GM12878 (cell line): ENCODE measurements at regions not wholly inside any gene's neighbourhood (a gene's known extent, or its start where the extent isn't known, plus 50 kb on each side); places are given as distances from the start of the nearest gene placed in this dataset.

Experiments
- ATAC-seq: fragments of 200-7000 bp; cut with Tn5 transposase; 3 replicates; pipeline ENCODE4 v1.9.1; 2020; ENCODE audit warnings: mild to moderate bottlenecking, moderate library complexity
- BruUV-seq: library from RNA; stranded (reverse); fragments of 400-500 nt; replicated peaks from 2 replicates; lab custom pipeline; 2021; lab: Mats Ljungman, UMichigan
- CTCF ChIA-PET: fragments of 300-600 bp; sonication (Branson Sonifier 250); formaldehyde crosslinking; extraction: SDS; loops from one replicate; lab custom pipeline; 2021; ENCODE audit warnings: inconsistent platforms; lab: Yijun Ruan, JAX
- POLR2A ChIA-PET: fragments of 350-600 bp; formaldehyde crosslinking; extraction: SDS; loops from one replicate; lab custom pipeline; 2021; ENCODE audit warnings: inconsistent platforms; lab: Charles Lee
- RAD21 ChIA-PET: fragments of 300-600 bp; sonication (Branson Sonifier 250); formaldehyde crosslinking; loops from one replicate; lab custom pipeline; 2023; ENCODE audit warnings: antibody characterized with exemption; ENCODE audit not compliant: unreplicated experiment; lab: Charles Lee
- SMC1A ChIA-PET: fragments of 300-600 bp; sonication (Branson Sonifier 250); formaldehyde crosslinking; loops from one replicate; lab custom pipeline; 2023; ENCODE audit not compliant: unreplicated experiment, uncharacterized antibody; lab: Charles Lee
- DNase-seq: peaks from one replicate; pipeline ENCODE4 v3.0.0-alpha.2; 2011; ENCODE audit warnings: low read depth, low spot score
- FAIRE-seq: peaks from 3 replicates; lab custom pipeline; 2011; peaks lifted over from hg19 to GRCh38; lab: Jason Lieb, UNC
- H2AFZ ChIP-seq: 2 replicates; pipeline ENCODE4 v1.6.0; 2011; ENCODE audit warnings: low read depth, low read length, control low read depth; ENCODE audit not compliant: control insufficient read depth
- H3K27ac ChIP-seq: 2 replicates; pipeline ENCODE4 v1.5.1; 2011; ENCODE audit warnings: control low read depth; ENCODE audit not compliant: control insufficient read depth, insufficient read depth
- H3K27me3 ChIP-seq, 2 experiments: replicated peaks in 1 of 2; 2 replicates each; pipeline versions ENCODE4 v1.6.0 to v1.6.1; 2011; ENCODE audit warnings: low read length in 1 of 2; ENCODE audit not compliant: control insufficient read depth in 2 of 2, insufficient read depth in 2 of 2
- H3K36me3 ChIP-seq, 2 experiments: 2 replicates each; pipeline ENCODE4 v1.5.1; 2011; ENCODE audit warnings: low read length in 1 of 2; ENCODE audit not compliant: control insufficient read depth in 2 of 2, insufficient read depth in 2 of 2
- H3K4me1 ChIP-seq: 2 replicates; pipeline ENCODE4 v1.6.1; 2011; ENCODE audit warnings: mild to moderate bottlenecking, low read length, moderate library complexity, mixed read lengths; ENCODE audit not compliant: control insufficient read depth, insufficient read depth
- H3K4me2 ChIP-seq: 2 replicates; pipeline ENCODE4 v1.6.0; 2011; ENCODE audit warnings: control low read depth; ENCODE audit not compliant: control insufficient read depth, insufficient read depth
- H3K4me3 ChIP-seq: fragments of 200-600 bp; sonication (generic); 2 replicates; pipeline ENCODE4 v1.5.1; 2016
- H3K79me2 ChIP-seq: 2 replicates; pipeline ENCODE4 v1.6.0; 2011; ENCODE audit warnings: low read length; ENCODE audit not compliant: control insufficient read depth, insufficient read depth
- H3K9ac ChIP-seq: 2 replicates; pipeline ENCODE4 v1.8.0; 2011; ENCODE audit warnings: low read length, control low read depth, mixed read lengths; ENCODE audit not compliant: control insufficient read depth, insufficient read depth
- H3K9me3 ChIP-seq: replicated peaks from 3 replicates; pipeline ENCODE4 v1.5.1; 2011; ENCODE audit warnings: mild to moderate bottlenecking, low read length; ENCODE audit not compliant: control insufficient read depth, insufficient read depth
- H4K20me1 ChIP-seq: 2 replicates; pipeline ENCODE4 v1.6.0; 2011; ENCODE audit not compliant: control insufficient read depth, insufficient read depth
- BRCA1 ChIP-seq: IDR thresholded peaks from 2 replicates; pipeline ENCODE4 v1.6.1; 2011; ENCODE audit warnings: low read depth, low read length, improper control_type of control experiment
- CBX5 ChIP-seq: sonication (generic); IDR thresholded peaks from 2 replicates; pipeline ENCODE4 v1.6.1; 2016; ENCODE audit warnings: low read depth, moderate library complexity, mild to moderate bottlenecking, inconsistent platforms
- CHD1 ChIP-seq: IDR thresholded peaks from 2 replicates; pipeline ENCODE4 v1.6.1; 2012; ENCODE audit warnings: low read depth, low read length, improper control_type of control experiment
- CHD4 ChIP-seq: fragments of 200-600 bp; sonication (generic); IDR thresholded peaks from 2 replicates; pipeline ENCODE4 v1.6.1; 2016; ENCODE audit warnings: mild to moderate bottlenecking
- EGR1 ChIP-seq, 2 experiments: IDR thresholded peaks; 1 replicate in 1 of 2; 2 replicates in 1 of 2; pipeline ENCODE4 v1.6.1; 2011 to 2012; ENCODE audit warnings: low read depth in 2 of 2, low read length in 2 of 2, borderline replicate concordance in 1 of 2, mild to moderate bottlenecking in 1 of 2, moderate library complexity in 1 of 2
- ETV6 ChIP-seq, 2 experiments: fragments of 450-650 bp in 1 of 2; IDR thresholded peaks in 1 of 2; conservative IDR thresholded peaks in 1 of 2; 2 replicates each; pipeline ENCODE4 v1.6.1; 2014; ENCODE audit warnings: antibody characterized with exemption in 1 of 2, borderline replicate concordance in 1 of 2, low read depth in 1 of 2, mild to moderate bottlenecking in 1 of 2, moderate library complexity in 1 of 2
- FOXM1 ChIP-seq: IDR thresholded peaks from 2 replicates; pipeline ENCODE4 v1.6.1; 2012; ENCODE audit warnings: low read depth, mild to moderate bottlenecking, inconsistent platforms, low read length, moderate library complexity
- IKZF2 ChIP-seq, 2 experiments: fragments of 450-650 bp; IDR thresholded peaks; 2 replicates each; pipeline ENCODE4 v1.6.1; 2017; ENCODE audit warnings: mild to moderate bottlenecking in 2 of 2, moderate library complexity in 2 of 2
- KLF5 ChIP-seq: fragments of 450-650 bp; IDR thresholded peaks from 2 replicates; pipeline ENCODE4 v1.6.1; 2014; ENCODE audit warnings: mild to moderate bottlenecking; ENCODE audit not compliant: partially characterized antibody
- PAX8 ChIP-seq: fragments of 450-650 bp; IDR thresholded peaks from 2 replicates; pipeline ENCODE4 v1.6.1; 2017; ENCODE audit warnings: mild to moderate bottlenecking, moderate library complexity
- SIN3A ChIP-seq: IDR thresholded peaks from 2 replicates; pipeline ENCODE4 v1.6.1; 2012; ENCODE audit warnings: low read depth, low read length, improper control_type of control experiment
- SMAD1 ChIP-seq: fragments of 450-650 bp; IDR thresholded peaks from 2 replicates; pipeline ENCODE4 v1.6.1; 2018; ENCODE audit warnings: mild to moderate bottlenecking, low read depth; ENCODE audit not compliant: partially characterized antibody
- SP1 ChIP-seq: IDR thresholded peaks from one replicate; pipeline ENCODE4 v1.6.1; 2011; ENCODE audit warnings: low read depth, low read length
- SPI1 ChIP-seq: IDR thresholded peaks from 2 replicates; pipeline ENCODE4 v1.6.1; 2011; ENCODE audit warnings: low read depth, mild to moderate bottlenecking, low read length, moderate library complexity, borderline replicate concordance; ENCODE audit not compliant: insufficient read depth
- SREBF1 ChIP-seq: IDR thresholded peaks from 2 replicates; pipeline ENCODE4 v1.6.1; 2012; ENCODE audit warnings: mild to moderate bottlenecking, low read length
- TARDBP ChIP-seq: IDR thresholded peaks from 2 replicates; pipeline ENCODE4 v1.6.1; 2016; ENCODE audit warnings: borderline replicate concordance
- WGBS: methylation state at CpG from one replicate; pipeline ENCODE4 v1.1.6; 2016; ENCODE audit warnings: low lambda C conversion rate; ENCODE audit not compliant: insufficient replicate concordance, insufficient coverage; ENCODE audit errors: missing lambda C conversion rate; 5-methylcytosine and 5-hydroxymethylcytosine counted together
- in situ Hi-C: fragments of 300-500 bp; cut with MboI; formaldehyde crosslinking; loops from 9 replicates; pipeline ENCODE4 v1.14.3; 2018; ENCODE audit warnings: mixed read lengths
- intact Hi-C: fragments of 100-400 bp; cut with micrococcal nuclease; formaldehyde crosslinking; loops from one replicate; pipeline ENCODE4 v1.14.2; 2022; ENCODE audit not compliant: unreplicated experiment
- TF ChIP-seq, protein P1 (sequence below): fragments of 450-650 bp; IDR thresholded peaks from 2 replicates; pipeline ENCODE4 v1.6.1; 2017; ENCODE audit warnings: antibody characterized with exemption, mild to moderate bottlenecking, moderate library complexity
- TF ChIP-seq, protein P2 (sequence below): fragments of 450-650 bp; IDR thresholded peaks from 2 replicates; pipeline ENCODE4 v1.6.1; 2017; ENCODE audit warnings: mild to moderate bottlenecking
- TF ChIP-seq, protein P3 (sequence below): fragments of 450-650 bp; IDR thresholded peaks from 2 replicates; pipeline ENCODE4 v1.6.1; 2017; ENCODE audit warnings: borderline replicate concordance

DNA sequence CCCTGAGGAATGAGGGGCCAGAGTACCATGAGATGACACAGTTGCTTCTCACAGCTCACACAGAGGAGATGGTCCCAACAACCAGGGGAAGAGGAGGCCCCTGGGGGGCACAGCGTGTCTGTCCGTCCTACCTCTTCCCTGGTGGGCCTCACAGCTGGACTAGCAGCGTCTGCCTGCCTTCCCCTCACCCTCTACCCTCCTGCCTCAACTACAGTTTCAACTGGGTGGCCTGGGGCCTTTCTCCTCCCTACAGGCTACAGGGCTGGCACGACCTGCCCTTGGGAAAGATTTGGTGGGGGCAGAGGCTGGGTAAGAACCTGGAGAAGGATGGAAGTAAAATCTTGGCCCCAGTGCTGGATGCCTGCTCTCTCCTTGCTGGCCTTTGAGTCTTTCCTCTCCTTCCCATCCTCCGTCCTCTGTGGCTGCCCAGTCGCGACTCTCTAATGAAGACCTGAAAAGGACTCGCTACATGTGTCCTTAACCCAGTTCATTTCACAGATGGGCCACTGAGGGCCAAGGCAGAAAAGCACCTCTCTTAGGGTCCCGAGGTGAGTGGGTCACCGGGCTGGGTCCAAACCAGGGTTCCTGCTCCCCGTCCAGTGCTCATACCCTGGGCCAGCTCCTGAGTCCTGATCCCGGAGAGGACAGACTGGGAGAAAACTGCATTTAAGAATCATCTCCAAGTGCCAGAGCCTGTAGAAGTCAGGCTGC, 232.5 kb downstream of the BCL11B start:
- Histone ChIP-seq H3K79me2 (no peaks in the 10 kb centered on the region), H3K9ac (no peak overlapping the region), H2AFZ (no peak overlapping the region), H3K4me2 (no peak overlapping the region), H3K27ac (no peak overlapping the region), H3K4me3 (no peak overlapping the region), H4K20me1 (no peaks in the 10 kb centered on the region), H3K4me1 (no peaks in the 10 kb centered on the region), H3K9me3 (no peaks in the 10 kb centered on the region; the same call in 2 of the 3 replicates), H3K27me3 (no peaks in the 10 kb centered on the region), H3K36me3 (no peaks in the 10 kb centered on the region)
- CTCF ChIA-PET = interaction anchor here (1.3 kb wide), 1 partner anchor 8 kb away, joined by 3 read pairs; no protein-coding TSS in a partner anchor
- ATAC-seq (no peak), DNase-seq (no peak), FAIRE-seq (no peak)
- RAD21 ChIA-PET = no interaction called here
- BruUV-seq = no TSS peak
- intact Hi-C loops = no loop called here
- SMC1A ChIA-PET = no interaction called here
- in situ Hi-C loops = no loop called here
- 44% methylated on average over 12 of the region's 12 CpGs for WGBS
- TF ChIP-seq, protein P1, sequence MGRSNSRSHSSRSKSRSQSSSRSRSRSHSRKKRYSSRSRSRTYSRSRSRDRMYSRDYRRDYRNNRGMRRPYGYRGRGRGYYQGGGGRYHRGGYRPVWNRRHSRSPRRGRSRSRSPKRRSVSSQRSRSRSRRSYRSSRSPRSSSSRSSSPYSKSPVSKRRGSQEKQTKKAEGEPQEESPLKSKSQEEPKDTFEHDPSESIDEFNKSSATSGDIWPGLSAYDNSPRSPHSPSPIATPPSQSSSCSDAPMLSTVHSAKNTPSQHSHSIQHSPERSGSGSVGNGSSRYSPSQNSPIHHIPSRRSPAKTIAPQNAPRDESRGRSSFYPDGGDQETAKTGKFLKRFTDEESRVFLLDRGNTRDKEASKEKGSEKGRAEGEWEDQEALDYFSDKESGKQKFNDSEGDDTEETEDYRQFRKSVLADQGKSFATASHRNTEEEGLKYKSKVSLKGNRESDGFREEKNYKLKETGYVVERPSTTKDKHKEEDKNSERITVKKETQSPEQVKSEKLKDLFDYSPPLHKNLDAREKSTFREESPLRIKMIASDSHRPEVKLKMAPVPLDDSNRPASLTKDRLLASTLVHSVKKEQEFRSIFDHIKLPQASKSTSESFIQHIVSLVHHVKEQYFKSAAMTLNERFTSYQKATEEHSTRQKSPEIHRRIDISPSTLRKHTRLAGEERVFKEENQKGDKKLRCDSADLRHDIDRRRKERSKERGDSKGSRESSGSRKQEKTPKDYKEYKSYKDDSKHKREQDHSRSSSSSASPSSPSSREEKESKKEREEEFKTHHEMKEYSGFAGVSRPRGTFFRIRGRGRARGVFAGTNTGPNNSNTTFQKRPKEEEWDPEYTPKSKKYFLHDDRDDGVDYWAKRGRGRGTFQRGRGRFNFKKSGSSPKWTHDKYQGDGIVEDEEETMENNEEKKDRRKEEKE = no peak
- TF ChIP-seq ETV6 (conservative IDR thresholded peaks at IDR 0.05 in 1 of 2, IDR thresholded peaks at IDR 0.05 in 1 of 2; ENCODE audit: borderline replicate concordance in 1 of 2, low read depth in 1 of 2) = no peak
- TF ChIP-seq SMAD1 = no peak
- TF ChIP-seq IKZF2 (IDR thresholded peaks at IDR 0.05) = no peak
- TF ChIP-seq BRCA1 = no peak
- TF ChIP-seq CBX5 = no peak
- TF ChIP-seq SREBF1 = no peak
- TF ChIP-seq, protein P2, sequence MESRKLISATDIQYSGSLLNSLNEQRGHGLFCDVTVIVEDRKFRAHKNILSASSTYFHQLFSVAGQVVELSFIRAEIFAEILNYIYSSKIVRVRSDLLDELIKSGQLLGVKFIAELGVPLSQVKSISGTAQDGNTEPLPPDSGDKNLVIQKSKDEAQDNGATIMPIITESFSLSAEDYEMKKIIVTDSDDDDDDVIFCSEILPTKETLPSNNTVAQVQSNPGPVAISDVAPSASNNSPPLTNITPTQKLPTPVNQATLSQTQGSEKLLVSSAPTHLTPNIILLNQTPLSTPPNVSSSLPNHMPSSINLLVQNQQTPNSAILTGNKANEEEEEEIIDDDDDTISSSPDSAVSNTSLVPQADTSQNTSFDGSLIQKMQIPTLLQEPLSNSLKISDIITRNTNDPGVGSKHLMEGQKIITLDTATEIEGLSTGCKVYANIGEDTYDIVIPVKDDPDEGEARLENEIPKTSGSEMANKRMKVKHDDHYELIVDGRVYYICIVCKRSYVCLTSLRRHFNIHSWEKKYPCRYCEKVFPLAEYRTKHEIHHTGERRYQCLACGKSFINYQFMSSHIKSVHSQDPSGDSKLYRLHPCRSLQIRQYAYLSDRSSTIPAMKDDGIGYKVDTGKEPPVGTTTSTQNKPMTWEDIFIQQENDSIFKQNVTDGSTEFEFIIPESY = no peak
- TF ChIP-seq FOXM1 = no peak
- TF ChIP-seq SP1 = no peak
- TF ChIP-seq KLF5 = no peak
- TF ChIP-seq TARDBP = no peak
- TF ChIP-seq SPI1 = no peak
- no peak for TF ChIP-seq PAX8
- TF ChIP-seq EGR1 (IDR thresholded peaks at IDR 0.05; ENCODE audit: borderline replicate concordance in 1 of 2, low read depth in 2 of 2, low read length in 2 of 2) = no peak
- no peak for TF ChIP-seq CHD1
- no peak for TF ChIP-seq CHD4
- TF ChIP-seq SIN3A = no peak
- TF ChIP-seq, protein P3, sequence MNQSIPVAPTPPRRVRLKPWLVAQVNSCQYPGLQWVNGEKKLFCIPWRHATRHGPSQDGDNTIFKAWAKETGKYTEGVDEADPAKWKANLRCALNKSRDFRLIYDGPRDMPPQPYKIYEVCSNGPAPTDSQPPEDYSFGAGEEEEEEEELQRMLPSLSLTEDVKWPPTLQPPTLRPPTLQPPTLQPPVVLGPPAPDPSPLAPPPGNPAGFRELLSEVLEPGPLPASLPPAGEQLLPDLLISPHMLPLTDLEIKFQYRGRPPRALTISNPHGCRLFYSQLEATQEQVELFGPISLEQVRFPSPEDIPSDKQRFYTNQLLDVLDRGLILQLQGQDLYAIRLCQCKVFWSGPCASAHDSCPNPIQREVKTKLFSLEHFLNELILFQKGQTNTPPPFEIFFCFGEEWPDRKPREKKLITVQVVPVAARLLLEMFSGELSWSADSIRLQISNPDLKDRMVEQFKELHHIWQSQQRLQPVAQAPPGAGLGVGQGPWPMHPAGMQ = no peak
- TF ChIP-seq, all 136 proteins: peak for 0
- POLR2A ChIA-PET = no interaction called here
